ENCODE measurements at regions not wholly inside any gene's neighbourhood (a gene's known extent, or its start where the extent isn't known, plus 50 kb on each side); places are given as distances from the start of the nearest gene placed in this dataset.
"Not testable (repeated sequence)": the region's sequence is repeated elsewhere in the genome, so short reads cannot be mapped to it uniquely, and the experiment has no call there.

- DNase-seq: not testable (repeated sequence)
These were observed 150.6 kb downstream of the NPIPB11 start for GRCh38 chr16:29255957-29256356.

- not testable (repeated sequence) for DNase-seq
These were observed 151.1 kb downstream of the NPIPB11 start for GRCh38 chr16:29255496-29255796.

- no peak for DNase-seq
These were observed 151.6 kb downstream of the NPIPB11 start for GRCh38 chr16:29254676-29255495.

DNA sequence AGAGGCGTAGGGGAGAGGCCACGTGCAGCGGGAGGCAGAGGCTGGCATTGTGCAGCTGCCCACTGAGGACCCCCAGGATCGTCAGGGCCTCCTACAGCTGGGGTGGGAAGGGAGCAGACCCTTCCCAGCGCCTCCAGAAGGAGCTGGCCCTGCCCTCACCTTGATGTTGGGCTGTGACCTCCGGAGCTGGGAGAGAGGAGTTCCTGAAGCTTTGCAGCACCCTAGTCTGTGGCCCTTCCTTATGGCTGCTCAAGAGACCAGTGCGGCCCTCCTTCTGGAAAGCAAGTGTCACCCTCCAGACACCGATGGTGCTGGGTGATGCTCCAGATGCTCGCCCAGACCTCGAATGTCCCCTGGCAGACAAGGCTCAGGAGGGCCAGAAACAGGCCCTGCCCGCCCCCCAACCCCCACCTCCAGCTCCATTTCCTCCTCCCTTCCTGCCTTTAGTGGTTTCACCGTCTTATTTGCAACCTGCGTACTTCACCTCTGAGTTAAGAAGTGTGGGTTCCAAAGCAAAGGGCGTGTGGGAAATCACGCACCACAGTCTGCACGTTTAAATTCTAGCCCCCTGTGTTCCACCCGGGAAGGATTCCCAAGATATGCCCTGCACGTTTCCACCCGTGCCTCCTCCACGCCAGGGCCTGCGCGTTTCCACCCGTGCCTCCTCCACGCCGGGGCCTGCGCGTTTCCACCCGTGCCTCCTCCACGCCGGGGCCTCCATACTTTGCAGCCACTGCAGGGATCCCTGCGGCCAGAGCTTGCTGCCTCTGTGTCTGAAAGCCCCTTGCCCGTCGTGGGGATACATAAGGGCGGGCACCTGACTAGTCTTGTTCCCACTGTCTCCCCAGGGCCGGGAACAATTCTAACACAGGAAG lies 152.6 kb downstream of the NPIPB11 start:
- DNase-seq: not testable (repeated sequence)

- not testable (repeated sequence) for DNase-seq
These were observed 153.4 kb downstream of the NPIPB11 start for GRCh38 chr16:29253066-29253590.

- DNase-seq: not testable (repeated sequence)
These were observed 154.2 kb downstream of the NPIPB11 start for GRCh38 chr16:29252311-29252710.

DNA sequence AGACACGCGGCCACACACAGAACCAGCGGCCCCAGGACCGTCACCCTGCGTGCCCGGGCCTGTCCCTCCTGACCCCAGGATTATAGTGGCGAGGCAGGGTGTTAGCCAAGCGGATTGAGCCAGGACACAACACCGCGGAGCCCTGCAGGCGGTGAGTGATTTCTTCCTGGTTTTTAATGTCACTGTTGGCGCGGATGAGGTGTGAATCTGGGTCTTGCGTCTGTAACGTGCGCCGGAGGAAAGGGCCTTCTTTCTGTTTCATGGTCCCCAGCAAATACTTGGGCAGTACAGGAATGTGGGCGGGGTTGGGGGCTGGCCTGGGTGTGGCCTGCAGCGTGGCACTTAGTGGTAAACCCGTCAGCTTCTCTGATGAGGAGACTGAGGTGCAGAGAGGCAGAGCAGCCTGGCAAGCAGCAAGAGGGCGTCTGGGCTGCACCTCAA lies 154.9 kb downstream of the NPIPB11 start:
- not testable (repeated sequence) for DNase-seq

- DNase-seq: not testable (repeated sequence)
These were observed 155.5 kb downstream of the NPIPB11 start for GRCh38 chr16:29250923-29251434.

- not testable (repeated sequence) for DNase-seq
These were observed 156.0 kb downstream of the NPIPB11 start for GRCh38 chr16:29250469-29250868.

DNA sequence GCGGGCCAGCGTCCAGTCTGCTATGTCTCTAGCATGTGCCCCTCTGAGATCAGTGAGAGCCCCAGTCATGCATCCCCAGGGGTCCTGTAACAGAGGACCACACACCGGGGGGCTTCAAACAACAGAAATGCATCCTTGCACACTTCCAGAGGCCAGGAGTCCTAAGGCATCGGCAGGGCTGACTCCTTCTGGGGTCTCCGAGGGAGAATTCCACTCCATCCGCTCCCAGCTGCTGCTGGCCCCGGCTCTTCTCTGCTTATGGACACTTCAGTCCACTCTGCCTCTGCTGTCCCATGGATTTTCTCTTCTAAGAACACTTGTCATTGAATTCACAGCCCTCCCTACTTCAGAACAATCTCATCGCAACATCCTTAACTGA lies 157.6 kb downstream of the NPIPB11 start:
- DNase-seq: not testable (repeated sequence)

- not testable (repeated sequence) for DNase-seq
These were observed 158.1 kb downstream of the NPIPB11 start for GRCh38 chr16:29248306-29248939.

- DNase-seq: not testable (repeated sequence)
These were observed 160.4 kb downstream of the NPIPB11 start for GRCh38 chr16:29246091-29246490.

- DNase-seq: no peak
These were observed 168.5 kb downstream of the NPIPB11 start for GRCh38 chr16:29237971-29238370.

DNA sequence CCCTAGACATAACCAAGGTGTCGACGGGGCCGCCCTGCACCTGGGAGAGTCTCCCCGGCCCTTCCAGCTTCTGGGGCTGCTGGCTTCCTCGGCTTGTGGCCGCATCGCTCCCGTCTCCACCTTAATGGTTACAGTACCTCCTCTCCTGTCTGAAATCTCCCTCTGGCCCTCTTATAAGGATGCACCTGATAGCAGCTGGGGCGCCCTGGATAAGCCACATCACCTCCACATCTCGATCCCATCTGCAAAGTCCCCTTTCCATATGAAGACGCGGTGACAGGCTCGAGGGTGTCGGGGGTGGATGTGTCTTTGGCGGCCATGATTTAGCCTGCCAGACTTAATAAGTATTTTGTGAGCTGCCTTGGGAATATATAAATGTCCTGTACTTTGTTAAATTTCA lies 169.0 kb downstream of the NPIPB11 start:
- not testable (repeated sequence) for DNase-seq

- not testable (repeated sequence) for DNase-seq
These were observed 169.5 kb downstream of the NPIPB11 start for GRCh38 chr16:29237023-29237422.

DNA sequence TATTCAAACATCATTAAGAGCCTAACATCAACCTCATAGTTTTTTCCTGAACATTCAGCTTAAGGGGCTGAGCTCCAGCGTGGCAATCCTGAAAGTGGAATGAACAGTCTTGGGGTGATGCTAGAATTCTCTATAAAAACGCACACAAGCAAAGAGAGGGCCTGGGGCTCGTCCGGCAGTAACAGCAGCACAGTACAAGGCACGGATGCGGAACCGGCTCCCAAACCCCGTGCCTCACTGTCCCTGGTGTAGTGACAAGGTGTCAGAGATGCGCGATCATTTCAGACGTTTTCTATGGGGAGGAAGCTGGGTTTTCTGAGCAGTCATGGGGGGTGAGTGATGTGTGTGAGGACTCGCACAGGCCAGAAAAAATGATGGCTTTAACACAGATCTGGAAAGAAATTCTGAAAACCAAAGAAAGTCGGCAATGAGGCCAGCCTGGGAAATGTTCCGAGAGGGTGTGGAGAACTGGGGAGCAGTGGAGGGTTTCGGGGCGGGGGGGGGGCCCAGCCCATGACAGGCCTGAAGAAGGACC lies 170.6 kb downstream of the NPIPB11 start:
- not testable (repeated sequence) for DNase-seq

DNA sequence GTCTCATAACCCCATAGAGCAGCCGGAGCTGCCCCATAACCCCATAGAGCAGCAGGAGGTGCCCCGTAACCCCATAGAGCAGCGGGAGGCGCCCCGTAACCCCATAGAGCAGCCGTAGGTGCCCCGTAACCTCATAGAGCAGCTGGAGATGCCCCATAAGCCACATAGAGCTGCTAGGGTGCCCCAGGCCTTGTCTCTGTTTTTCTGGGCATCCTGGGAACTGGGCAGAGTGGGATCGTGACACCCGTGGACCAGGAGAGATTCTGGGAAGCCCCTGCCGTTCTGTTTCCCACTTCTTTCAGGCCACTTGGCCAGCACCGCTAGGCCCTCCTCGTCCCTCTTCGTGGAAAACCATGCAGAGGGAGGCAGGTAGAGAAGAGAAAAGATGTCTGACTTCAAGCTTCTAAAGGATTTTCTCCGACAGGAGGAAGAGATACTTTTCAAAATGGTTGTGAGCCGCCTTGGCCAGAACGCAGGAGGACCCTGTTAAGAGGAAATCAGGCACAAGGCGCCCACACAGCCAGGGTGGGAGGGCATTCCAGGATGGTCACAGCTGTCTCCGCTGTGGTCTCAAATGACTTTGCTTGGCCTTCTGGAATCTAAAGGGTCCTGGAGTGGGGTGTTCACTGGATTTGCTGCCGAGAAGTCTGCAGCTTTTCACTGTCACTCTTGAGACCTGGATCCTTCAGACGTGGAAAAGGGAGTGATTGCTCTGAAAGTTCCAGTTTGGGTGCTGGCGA lies 171.8 kb downstream of the NPIPB11 start:
- DNase-seq: not testable (repeated sequence)

GRCh38 chr16:29233705-29234404 lies 172.7 kb downstream of the NPIPB11 start:
- not testable (repeated sequence) for DNase-seq

GRCh38 chr16:29232811-29233704 lies 173.5 kb downstream of the NPIPB11 start:
- no peak for DNase-seq

GRCh38 chr16:29232160-29232705 lies 174.3 kb downstream of the NPIPB11 start:
- not testable (repeated sequence) for DNase-seq
